ENCODE measurements at regions not wholly inside any gene's neighbourhood (a gene's known extent, or its start where the extent isn't known, plus 50 kb on each side); places are given as distances from the start of the nearest gene placed in this dataset.

DNA sequence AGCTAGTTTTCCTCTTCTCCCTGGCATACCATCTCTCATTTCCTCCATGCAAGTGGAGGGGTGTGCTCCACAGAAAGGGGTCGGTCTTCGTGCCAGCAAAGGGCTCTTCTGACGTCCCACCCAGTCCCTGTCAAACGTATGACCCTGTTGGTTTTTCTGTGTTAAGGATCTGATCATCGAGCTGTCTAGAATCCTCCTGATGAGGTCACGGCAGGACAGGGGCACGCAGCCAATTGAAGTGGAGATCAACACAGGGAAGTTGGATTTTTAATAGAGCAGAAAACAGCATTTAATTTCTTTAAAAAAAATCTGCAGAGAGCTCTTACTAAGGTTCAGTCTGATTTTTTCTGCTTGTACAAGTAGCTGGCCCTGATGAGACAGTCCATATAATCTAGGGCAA lies 339.4 kb downstream of the TEX29 start:
- Mint-ChIP-seq H3K27ac (ENCODE audit: unreplicated experiment) (no peak overlapping the region), H3K4me1 (ENCODE audit: unreplicated experiment) (no peaks in the 10 kb centered on the region), H3K4me3 (ENCODE audit: unreplicated experiment) (no peak overlapping the region), H3K36me3 (ENCODE audit: unreplicated experiment) (no peaks in the 10 kb centered on the region), H3K9me3 (ENCODE audit: unreplicated experiment) (no peaks in the 10 kb centered on the region), H3K27me3 (ENCODE audit: unreplicated experiment) (no peaks in the 10 kb centered on the region)
- TF ChIP-seq, protein P1, sequence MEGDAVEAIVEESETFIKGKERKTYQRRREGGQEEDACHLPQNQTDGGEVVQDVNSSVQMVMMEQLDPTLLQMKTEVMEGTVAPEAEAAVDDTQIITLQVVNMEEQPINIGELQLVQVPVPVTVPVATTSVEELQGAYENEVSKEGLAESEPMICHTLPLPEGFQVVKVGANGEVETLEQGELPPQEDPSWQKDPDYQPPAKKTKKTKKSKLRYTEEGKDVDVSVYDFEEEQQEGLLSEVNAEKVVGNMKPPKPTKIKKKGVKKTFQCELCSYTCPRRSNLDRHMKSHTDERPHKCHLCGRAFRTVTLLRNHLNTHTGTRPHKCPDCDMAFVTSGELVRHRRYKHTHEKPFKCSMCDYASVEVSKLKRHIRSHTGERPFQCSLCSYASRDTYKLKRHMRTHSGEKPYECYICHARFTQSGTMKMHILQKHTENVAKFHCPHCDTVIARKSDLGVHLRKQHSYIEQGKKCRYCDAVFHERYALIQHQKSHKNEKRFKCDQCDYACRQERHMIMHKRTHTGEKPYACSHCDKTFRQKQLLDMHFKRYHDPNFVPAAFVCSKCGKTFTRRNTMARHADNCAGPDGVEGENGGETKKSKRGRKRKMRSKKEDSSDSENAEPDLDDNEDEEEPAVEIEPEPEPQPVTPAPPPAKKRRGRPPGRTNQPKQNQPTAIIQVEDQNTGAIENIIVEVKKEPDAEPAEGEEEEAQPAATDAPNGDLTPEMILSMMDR (IDR thresholded peaks at IDR 0.05) = no peak
- peak; percentile 54 for DNase-seq (ENCODE audit: extremely low spot score, unreplicated experiment)

DNA sequence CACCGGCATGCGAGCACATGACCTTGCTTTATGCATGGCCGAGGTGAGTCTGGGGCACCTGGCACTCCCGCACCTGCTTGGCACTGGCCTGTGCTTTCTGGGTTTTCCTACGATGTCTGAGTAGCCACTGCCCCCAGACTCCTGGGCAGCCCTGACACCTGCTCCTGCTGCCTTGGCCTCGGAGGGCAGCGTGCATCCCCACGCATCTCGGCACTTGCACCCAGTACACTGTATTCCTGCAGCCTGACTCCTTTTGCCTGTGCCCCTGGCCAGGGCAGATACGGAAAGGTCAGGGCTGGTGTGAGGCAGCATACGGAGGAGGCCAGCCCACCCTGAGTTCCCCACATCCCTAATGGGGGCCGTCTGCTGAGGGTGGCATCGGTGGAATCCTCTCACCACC lies 340.6 kb downstream of the TEX29 start:
- TF ChIP-seq, protein P1 (IDR thresholded peaks at IDR 0.05) = no peak
- H3K4me3 Mint-ChIP-seq (ENCODE audit: unreplicated experiment) = no peak overlapping the region
- no peak overlapping the region for H3K27ac Mint-ChIP-seq (ENCODE audit: unreplicated experiment)
- no peaks in the 10 kb centered on the region for H3K27me3 Mint-ChIP-seq (ENCODE audit: unreplicated experiment)
- H3K4me1 Mint-ChIP-seq (ENCODE audit: unreplicated experiment) = no peaks in the 10 kb centered on the region
- H3K9me3 Mint-ChIP-seq (ENCODE audit: unreplicated experiment) = no peaks in the 10 kb centered on the region
- H3K36me3 Mint-ChIP-seq (ENCODE audit: unreplicated experiment) = no peaks in the 10 kb centered on the region
- peak; percentile 69 for DNase-seq (ENCODE audit: extremely low spot score, unreplicated experiment)

DNA sequence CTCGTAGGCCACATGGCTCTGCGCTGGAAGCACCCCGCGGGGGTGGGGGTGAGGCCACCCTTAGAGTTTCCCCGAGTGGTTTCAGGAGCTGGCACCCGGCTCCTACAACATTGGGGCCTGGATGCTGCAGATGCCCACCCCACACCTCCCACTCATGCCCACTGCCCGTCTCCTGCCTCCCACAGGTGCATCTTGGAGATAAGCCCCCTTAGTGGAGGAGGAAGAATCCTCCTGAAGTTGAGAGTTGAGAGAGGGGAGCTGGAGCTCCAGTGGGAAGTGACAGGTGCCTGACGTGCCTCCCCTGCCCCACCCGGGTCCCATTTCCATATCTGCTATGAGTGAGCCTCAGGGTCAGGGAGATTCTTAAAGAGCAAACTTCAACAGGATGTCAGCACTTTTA lies 341.3 kb downstream of the TEX29 start:
- H3K4me1 Mint-ChIP-seq (ENCODE audit: unreplicated experiment) = no peaks in the 10 kb centered on the region
- TF ChIP-seq, protein P1 (IDR thresholded peaks at IDR 0.05) = no peak
- H3K27ac Mint-ChIP-seq (ENCODE audit: unreplicated experiment) = no peak overlapping the region
- H3K36me3 Mint-ChIP-seq (ENCODE audit: unreplicated experiment) = no peaks in the 10 kb centered on the region
- no peaks in the 10 kb centered on the region for H3K9me3 Mint-ChIP-seq (ENCODE audit: unreplicated experiment)
- H3K4me3 Mint-ChIP-seq (ENCODE audit: unreplicated experiment) = no peak overlapping the region
- peak; percentile 74 for DNase-seq (ENCODE audit: extremely low spot score, unreplicated experiment)
- no peaks in the 10 kb centered on the region for H3K27me3 Mint-ChIP-seq (ENCODE audit: unreplicated experiment)

DNA sequence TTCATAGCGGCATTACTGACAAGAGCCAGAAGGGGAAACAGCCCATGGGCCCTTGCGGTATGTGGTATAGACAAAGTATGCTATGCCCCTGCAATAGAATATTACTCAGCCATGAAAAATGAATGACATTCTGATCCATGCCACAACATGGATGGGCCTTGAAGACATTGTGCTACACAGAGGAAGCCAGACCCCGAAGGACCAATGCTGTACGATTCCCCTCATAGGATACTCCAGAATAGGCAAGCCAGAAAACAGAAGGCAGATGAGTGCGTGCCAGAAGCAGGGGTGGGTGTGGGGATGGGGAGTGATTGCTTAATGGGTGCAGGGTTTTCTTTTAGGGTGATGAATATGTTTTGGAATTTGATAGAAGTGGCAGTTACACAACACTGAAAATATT lies 342.0 kb downstream of the TEX29 start:
- Mint-ChIP-seq H3K4me3 (ENCODE audit: unreplicated experiment) (no peak overlapping the region), H3K9me3 (ENCODE audit: unreplicated experiment) (no peaks in the 10 kb centered on the region), H3K4me1 (ENCODE audit: unreplicated experiment) (no peaks in the 10 kb centered on the region), H3K27me3 (ENCODE audit: unreplicated experiment) (no peaks in the 10 kb centered on the region), H3K27ac (ENCODE audit: unreplicated experiment) (no peak overlapping the region), H3K36me3 (ENCODE audit: unreplicated experiment) (no peaks in the 10 kb centered on the region)
- DNase-seq (ENCODE audit: extremely low spot score, unreplicated experiment) = peak; percentile 57
- TF ChIP-seq, protein P1 (IDR thresholded peaks at IDR 0.05) = no peak

DNA sequence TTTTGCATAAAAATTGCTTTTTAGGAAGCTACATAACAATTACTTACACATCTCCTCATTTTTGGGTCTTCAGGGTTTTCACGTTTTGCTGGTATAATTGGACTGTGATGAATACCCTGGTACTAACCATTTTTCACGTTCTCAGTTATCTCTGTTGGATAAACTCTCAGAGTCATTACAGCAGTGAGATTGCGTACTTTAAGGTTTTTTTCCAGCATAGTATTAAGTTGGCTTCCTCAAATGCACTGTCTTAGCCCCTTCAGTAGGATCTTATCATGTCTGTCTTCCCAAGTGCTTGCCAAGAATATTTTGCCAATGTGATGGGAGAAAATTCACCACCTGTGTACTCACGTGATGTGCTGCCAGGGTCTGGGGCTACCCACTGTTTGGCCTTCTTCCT lies 342.5 kb downstream of the TEX29 start:
- no peaks in the 10 kb centered on the region for H3K4me1 Mint-ChIP-seq (ENCODE audit: unreplicated experiment)
- no peaks in the 10 kb centered on the region for H3K9me3 Mint-ChIP-seq (ENCODE audit: unreplicated experiment)
- no peaks in the 10 kb centered on the region for H3K27me3 Mint-ChIP-seq (ENCODE audit: unreplicated experiment)
- DNase-seq (ENCODE audit: extremely low spot score, unreplicated experiment) = peak; percentile 34
- TF ChIP-seq, protein P1 (IDR thresholded peaks at IDR 0.05) = no peak
- no peaks in the 10 kb centered on the region for H3K36me3 Mint-ChIP-seq (ENCODE audit: unreplicated experiment)
- no peak overlapping the region for H3K4me3 Mint-ChIP-seq (ENCODE audit: unreplicated experiment)
- H3K27ac Mint-ChIP-seq (ENCODE audit: unreplicated experiment) = no peak overlapping the region
